ENCODE measurements at regions not wholly inside any gene's neighbourhood (a gene's known extent, or its start where the extent isn't known, plus 50 kb on each side); places are given as distances from the start of the nearest gene placed in this dataset.

DNA sequence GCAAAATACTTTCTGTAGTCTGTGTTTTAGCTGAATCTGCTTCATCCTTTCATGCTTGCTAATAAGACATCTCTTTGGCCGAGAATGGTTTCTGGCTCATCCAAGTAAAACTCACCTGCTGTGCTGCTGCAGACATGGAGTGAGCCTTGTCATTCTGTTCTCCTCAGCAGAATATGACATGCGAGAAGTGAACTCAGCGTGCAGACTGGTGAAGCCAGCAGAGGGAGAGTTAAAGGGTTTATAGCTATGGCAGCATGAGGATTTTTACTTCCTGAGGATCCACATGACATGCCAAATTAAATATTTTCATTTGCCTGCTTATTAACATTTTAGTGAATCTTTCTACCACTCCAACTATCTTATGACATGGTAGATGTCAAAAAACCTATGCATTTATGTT is 658.4 kb upstream of the NECTIN3 start:
- TF ChIP-seq, protein P1, sequence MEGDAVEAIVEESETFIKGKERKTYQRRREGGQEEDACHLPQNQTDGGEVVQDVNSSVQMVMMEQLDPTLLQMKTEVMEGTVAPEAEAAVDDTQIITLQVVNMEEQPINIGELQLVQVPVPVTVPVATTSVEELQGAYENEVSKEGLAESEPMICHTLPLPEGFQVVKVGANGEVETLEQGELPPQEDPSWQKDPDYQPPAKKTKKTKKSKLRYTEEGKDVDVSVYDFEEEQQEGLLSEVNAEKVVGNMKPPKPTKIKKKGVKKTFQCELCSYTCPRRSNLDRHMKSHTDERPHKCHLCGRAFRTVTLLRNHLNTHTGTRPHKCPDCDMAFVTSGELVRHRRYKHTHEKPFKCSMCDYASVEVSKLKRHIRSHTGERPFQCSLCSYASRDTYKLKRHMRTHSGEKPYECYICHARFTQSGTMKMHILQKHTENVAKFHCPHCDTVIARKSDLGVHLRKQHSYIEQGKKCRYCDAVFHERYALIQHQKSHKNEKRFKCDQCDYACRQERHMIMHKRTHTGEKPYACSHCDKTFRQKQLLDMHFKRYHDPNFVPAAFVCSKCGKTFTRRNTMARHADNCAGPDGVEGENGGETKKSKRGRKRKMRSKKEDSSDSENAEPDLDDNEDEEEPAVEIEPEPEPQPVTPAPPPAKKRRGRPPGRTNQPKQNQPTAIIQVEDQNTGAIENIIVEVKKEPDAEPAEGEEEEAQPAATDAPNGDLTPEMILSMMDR (IDR thresholded peaks at IDR 0.05), result no peak
- no peak for TF ChIP-seq EP300 (IDR thresholded peaks at IDR 0.05)
- no peak for TF ChIP-seq POLR2AphosphoS5 (IDR thresholded peaks at IDR 0.05)
- no peak for TF ChIP-seq POLR2A (IDR thresholded peaks at IDR 0.05)
